ENCODE measurements at regions not wholly inside any gene's neighbourhood (a gene's known extent, or its start where the extent isn't known, plus 50 kb on each side); places are given as distances from the start of the nearest gene placed in this dataset.

DNA sequence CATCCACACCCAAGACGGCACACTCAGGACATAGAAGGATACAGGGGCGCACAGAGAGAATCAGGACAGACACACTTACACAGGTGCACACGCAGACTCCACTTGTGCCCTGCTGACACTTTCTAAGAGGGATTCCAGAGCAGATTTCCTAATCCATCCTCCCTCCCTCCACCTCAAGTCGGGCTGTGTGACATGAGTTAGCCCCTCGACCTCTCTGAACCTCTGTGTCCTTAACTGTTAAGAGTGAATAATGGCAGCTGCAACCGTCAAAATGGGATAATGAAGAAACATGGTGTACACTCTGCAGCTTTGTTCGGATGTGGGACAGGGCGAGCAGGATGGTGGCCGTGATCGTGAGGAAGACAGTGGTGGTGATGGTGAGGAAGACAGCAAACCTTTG, 100.1 kb downstream of the CPN2 start:
- Mint-ChIP-seq H3K9me3 (no peaks in the 10 kb centered on the region), H3K27ac (no peak overlapping the region), H3K27me3 (peaks cover 4% of the 10 kb centered on the region), H3K36me3 (ENCODE audit: low read depth) (no peaks in the 10 kb centered on the region), H3K4me1 (ENCODE audit: low read depth) (peaks cover 10% of the 10 kb centered on the region), H3K4me3 (no peak overlapping the region)

DNA sequence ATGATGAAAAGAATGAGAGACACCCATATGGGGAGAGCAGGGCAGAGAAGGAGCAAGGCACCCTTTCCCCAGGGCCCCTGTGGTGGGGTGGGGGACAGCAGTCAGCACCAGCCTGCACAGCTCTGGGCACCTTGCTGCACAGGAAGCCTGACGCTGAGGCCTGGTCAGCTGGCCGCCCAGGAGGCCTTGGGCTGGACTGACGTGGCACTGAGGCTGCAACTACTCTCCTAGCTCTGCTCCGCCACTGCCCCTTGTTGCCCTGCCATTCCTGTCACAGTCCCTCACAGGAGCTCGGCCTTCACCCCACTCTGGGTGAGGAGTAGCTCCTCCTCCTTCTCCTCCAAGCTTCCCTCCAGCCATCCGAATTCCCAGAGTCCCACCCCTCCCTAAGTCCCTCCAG, 99.7 kb downstream of the CPN2 start:
- Mint-ChIP-seq H3K9me3 (no peaks in the 10 kb centered on the region), H3K4me3 (no peak overlapping the region), H3K27me3 (peaks cover 4% of the 10 kb centered on the region), H3K27ac (no peak overlapping the region), H3K36me3 (ENCODE audit: low read depth) (no peaks in the 10 kb centered on the region), H3K4me1 (ENCODE audit: low read depth) (peaks cover 10% of the 10 kb centered on the region)

DNA sequence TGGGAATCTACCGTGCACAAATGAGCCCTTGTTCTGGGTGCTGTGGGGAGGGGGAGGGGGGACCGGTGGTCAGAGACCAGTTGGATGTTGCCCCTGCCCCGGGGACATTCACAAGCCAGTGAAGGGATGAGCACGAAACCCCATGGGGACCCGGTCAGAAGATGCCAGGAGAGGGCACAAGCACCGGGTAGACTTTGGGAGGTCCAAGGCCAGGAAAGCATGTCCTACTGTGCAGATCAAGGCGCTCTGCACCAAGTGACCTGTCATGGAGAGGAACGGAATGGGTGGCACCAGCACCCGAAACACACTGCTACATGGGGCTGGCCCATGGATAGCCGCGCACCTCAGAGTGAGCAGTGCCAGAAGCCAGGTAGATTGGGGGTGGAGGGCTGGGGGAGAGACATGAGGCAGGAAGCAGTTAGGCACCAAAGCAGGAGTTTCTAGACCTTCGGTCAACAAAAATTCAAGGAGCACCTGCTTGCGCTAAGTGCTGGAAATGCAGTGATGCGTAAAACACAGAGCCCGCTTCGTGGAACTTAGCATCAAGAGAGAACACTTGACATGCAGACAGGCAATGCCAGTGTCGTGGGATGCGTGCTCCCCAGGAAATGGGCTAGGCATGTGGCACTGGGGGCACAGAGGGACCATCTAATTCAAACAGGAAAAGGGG, 99.1 kb downstream of the CPN2 start:
- Mint-ChIP-seq H3K27me3 (peaks cover 4% of the 10 kb centered on the region), H3K4me1 (ENCODE audit: low read depth) (peaks cover 10% of the 10 kb centered on the region)

DNA sequence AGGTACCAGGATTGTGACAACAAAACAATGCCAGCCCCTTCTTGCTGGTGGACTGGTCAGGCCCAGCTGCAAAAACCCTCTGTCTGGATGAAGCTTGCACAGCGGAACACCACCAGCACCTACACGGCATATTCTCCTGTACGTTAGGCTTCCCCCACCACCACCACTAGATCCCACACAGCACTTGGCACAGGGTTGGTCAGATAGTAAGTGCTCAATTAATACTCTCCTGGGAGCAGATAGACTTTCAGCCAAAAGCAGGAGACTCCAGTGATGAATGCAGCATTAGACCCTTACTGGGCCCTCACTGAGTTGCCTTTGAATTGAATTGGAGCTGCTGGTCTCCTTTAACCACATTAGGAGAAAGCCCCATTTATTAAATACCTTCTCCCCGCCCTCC, 97.9 kb downstream of the CPN2 start:
- H3K27ac Mint-ChIP-seq = no peak overlapping the region
- H3K9me3 Mint-ChIP-seq = peaks cover 6% of the 10 kb centered on the region
- no peak overlapping the region for H3K4me3 Mint-ChIP-seq
- peaks cover 4% of the 10 kb centered on the region for H3K27me3 Mint-ChIP-seq
- peaks cover 10% of the 10 kb centered on the region for H3K4me1 Mint-ChIP-seq (ENCODE audit: low read depth)
- no peaks in the 10 kb centered on the region for H3K36me3 Mint-ChIP-seq (ENCODE audit: low read depth)

More for the DNA sequence above, 99.1 kb downstream of the CPN2 start:
- H3K9me3 Mint-ChIP-seq = no peaks in the 10 kb centered on the region
- H3K36me3 Mint-ChIP-seq (ENCODE audit: low read depth) = no peaks in the 10 kb centered on the region
- no peak overlapping the region for H3K27ac Mint-ChIP-seq
- H3K4me3 Mint-ChIP-seq = no peak overlapping the region

DNA sequence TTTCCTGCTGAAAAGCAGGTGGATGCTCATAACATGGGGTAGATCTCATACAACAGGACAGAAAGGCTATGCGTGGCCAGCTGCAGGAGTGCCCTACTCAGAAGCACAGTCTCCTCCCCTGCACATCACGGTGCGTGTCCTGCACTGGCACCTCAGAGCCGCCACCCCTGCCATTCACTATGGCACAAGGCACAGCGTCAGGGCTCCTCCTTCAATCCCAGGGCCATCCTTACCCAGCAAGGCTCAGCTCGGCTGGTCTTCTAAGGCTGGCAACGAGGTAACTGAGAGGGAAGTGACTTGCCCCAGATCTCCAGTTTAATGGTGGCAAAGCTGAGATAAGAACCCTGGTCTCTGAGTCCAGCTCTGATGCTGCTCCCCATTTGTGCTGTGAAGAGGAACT, 97.1 kb downstream of the CPN2 start:
- H3K36me3 Mint-ChIP-seq (ENCODE audit: low read depth) = no peaks in the 10 kb centered on the region
- H3K4me3 Mint-ChIP-seq = no peak overlapping the region
- H3K9me3 Mint-ChIP-seq = peaks cover 8% of the 10 kb centered on the region
- peaks cover 4% of the 10 kb centered on the region for H3K27me3 Mint-ChIP-seq
- no peak overlapping the region for H3K27ac Mint-ChIP-seq
- H3K4me1 Mint-ChIP-seq (ENCODE audit: low read depth) = peaks cover 10% of the 10 kb centered on the region

DNA sequence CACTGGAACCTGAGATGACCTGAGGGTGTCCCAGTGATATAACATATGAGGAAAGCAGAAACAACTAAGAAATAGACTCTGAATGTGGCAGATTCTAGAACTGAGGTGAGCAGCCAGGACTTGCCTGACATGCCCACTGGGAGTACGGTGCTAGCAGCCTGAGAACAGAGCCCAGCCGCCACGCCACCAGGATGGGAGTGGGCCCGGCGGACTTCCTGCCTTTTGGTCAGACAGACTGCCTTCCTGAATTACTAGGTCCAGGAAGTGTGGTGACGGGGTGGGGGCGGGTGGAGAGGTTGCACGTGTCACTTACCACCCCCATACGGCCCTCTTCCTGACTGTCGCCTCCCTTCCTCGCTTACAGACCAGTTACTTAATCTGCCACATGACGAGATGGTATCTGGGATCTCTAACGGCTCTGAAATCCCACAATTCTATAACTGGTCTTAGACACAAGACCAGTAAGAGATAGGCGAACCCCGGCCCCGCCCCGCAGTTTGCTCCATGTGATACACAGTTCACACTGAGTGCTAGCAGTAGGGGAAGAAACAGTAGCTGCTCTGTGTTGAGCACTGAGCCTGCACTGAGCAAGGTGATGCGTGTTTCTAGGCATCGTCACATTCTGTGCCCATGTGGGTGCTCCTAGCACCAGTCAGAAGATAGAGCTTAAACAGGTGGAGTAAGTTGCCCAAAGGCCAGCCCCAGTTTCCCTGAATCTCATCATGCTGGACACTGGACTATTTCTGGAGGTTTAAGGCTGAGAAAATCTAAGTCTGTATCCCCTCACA, 95.7 kb downstream of the CPN2 start:
- Mint-ChIP-seq H3K27ac (peak overlapping the region; percentile 58), H3K9me3 (peaks cover 8% of the 10 kb centered on the region), H3K4me3 (peak overlapping the region; percentile 37), H3K27me3 (peaks cover 4% of the 10 kb centered on the region), H3K4me1 (ENCODE audit: low read depth) (peaks cover 10% of the 10 kb centered on the region), H3K36me3 (ENCODE audit: low read depth) (no peaks in the 10 kb centered on the region)

DNA sequence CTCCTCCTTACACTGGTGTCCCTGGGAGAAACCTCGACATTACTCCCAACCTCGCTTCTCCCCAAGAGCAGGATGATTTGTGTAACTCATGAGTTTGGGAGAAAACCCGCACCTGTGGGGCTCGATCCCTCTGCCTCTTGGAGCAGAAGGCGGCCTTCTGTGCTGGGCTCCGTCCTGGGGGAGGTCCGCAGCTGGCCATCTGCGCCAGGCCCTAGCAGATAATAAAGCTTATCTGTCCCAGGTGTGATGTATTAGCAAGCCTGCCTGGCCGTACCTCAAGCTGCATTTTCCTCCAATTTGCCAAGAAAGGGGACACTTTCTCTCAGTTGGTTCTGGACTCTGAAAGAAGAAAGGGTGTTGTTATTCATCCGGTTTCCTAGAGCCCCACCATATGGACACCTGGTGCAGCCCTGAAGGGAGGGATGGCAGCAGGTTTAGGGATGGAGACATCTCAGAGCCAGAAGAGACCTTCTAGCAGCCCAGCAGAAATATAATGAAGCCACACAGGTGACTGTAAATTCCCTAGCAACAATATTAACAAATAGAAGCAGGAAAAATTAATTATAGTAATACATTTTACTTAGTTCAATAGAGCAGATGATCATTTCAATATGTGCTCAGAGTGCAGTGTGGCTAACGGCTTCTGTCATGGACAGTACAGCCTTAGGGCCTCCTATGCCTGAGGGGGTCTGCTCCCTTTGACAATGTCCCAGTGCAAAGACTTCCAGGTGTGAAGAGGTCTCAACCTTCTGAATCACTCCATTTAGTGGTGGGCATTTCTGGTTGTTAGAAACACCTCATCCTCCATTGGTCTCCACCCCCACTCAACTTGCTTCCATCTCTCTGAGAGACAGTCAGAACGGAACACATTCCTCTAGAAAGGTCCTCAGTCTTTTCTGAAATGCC, 94.8 kb downstream of the CPN2 start:
- Mint-ChIP-seq H3K9me3 (peaks cover 8% of the 10 kb centered on the region), H3K36me3 (ENCODE audit: low read depth) (no peaks in the 10 kb centered on the region), H3K4me3 (no peak overlapping the region), H3K27me3 (peaks cover under 1% of the 10 kb centered on the region), H3K4me1 (ENCODE audit: low read depth) (peaks cover 10% of the 10 kb centered on the region), H3K27ac (no peak overlapping the region)

DNA sequence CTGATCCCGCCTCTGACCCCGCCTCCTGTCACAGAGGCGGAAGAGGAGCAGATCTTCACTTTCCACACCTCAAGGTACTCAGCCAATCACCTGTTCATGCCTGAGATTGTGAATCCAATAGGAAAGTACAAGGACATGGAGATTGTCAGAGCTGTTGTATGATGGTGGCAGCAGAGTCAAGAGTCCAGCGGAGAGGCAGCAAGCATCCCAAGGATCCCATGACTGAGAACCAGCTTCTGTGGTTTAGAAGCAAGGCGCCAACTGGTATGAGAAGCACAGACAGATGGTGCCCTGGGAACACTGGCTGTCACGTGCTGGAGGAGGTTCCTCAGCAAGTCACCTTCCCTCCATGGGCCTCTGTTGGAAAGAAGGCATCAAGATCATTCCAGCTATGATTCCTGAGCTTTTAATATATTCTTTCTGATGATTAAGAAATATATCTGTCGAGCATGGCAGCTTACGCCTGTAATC, 93.9 kb downstream of the CPN2 start:
- H3K36me3 Mint-ChIP-seq (ENCODE audit: low read depth) = no peaks in the 10 kb centered on the region
- peaks cover 8% of the 10 kb centered on the region for H3K9me3 Mint-ChIP-seq
- no peak overlapping the region for H3K27ac Mint-ChIP-seq
- no peaks in the 10 kb centered on the region for H3K27me3 Mint-ChIP-seq
- no peak overlapping the region for H3K4me3 Mint-ChIP-seq
- peaks cover 10% of the 10 kb centered on the region for H3K4me1 Mint-ChIP-seq (ENCODE audit: low read depth)

DNA sequence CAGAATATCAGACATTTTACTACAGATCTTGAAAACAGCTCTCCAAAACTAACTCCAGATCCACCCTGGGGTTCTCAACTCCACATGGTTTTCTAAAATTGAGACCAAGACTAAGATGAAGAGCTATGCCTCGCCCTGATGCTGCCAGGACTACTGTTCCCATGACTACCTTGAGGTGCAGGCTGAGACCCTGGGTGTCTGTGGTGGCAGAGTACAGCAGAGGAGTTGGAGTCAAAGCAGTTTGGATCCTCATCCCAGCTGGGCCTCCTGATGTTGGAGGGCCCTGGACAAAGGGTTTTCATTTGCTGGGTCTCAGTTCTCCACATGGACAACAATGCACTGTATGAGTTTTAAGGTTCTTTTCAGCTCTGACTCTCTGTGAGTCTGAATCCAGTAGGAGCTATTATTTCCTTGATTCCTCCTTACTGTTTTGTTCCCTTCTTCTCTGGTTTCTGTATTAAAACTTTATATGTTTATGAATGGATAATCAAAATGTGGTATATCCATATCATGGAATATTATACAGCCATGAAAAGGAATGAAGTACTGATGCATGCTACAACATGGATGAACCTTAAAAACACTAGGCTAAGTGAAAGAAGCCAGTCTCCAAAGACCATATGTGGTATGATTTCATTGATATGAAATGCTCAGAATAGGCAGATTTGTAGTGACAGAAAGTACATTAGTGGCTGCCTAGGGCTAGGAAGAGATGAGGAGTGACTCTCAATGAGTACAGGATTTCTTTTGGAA, 93.0 kb downstream of the CPN2 start:
- H3K4me3 Mint-ChIP-seq = no peak overlapping the region
- H3K36me3 Mint-ChIP-seq (ENCODE audit: low read depth) = no peaks in the 10 kb centered on the region
- H3K27ac Mint-ChIP-seq = no peak overlapping the region
- peaks cover 10% of the 10 kb centered on the region for H3K4me1 Mint-ChIP-seq (ENCODE audit: low read depth)
- H3K9me3 Mint-ChIP-seq = peaks cover 8% of the 10 kb centered on the region
- no peaks in the 10 kb centered on the region for H3K27me3 Mint-ChIP-seq

DNA sequence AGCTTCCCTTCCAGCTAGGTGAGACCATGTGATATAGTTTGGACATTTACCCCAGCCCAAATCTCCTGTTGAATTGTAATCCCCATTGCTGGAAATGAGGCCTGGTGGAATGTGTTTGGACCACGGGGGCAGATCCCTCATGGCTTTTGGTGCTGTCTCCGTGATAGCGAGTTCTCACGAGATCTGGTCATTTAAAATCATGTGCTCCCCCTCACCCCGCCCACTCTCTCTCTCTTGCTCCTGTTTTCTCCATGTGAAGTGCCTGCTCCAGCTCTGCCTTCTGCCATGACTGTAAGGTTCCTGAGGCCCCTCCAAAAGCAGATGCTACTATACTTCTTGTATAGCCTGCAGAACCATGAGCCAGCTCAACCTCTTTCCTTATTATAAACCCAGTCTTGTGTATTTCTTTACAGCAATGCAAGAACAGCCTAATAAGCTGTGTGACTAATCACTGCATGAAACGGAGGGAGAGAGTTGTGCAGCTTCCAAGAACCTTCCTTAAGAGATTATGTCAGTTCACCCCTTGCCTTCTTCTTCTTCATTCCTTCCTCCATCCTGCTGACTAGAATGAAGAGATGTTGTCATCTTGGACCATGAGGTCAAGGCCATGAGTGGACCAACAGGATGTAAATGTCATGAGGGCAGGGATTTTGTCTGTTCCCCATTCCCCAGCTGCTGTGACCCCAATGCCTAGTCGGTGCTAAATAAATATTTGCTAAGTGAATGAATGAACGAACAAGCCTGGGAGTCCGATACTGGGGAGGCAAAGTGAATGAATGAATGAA, 91.0 kb downstream of the CPN2 start:
- H3K4me3 Mint-ChIP-seq = no peak overlapping the region
- H3K9me3 Mint-ChIP-seq = peaks cover 8% of the 10 kb centered on the region
- no peak overlapping the region for H3K27ac Mint-ChIP-seq
- no peaks in the 10 kb centered on the region for H3K36me3 Mint-ChIP-seq (ENCODE audit: low read depth)
- no peaks in the 10 kb centered on the region for H3K27me3 Mint-ChIP-seq
- H3K4me1 Mint-ChIP-seq (ENCODE audit: low read depth) = peaks cover 8% of the 10 kb centered on the region

DNA sequence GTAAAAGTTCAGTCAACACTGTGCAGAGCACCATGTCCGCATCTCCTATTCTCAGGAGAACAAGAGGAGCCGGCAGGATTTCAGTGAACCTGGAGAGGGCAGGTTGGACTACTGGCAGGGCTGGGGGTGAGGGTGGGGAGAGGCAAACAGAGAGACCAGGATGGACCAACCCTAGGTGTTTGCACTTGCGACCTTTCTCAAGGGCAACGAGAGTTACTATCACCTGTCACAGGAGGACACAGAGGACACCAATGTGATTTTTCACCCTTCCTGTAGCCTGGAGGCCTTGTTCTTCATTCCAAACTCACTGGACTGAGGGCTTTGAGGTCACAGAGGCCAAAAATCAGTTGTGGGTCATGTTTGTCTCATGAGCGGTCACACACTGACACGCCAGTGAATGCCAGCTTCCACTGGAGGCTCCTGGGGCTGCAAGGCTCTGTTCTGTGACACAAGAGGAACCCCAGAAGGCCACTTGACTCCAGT, 89.5 kb downstream of the CPN2 start:
- Mint-ChIP-seq H3K9me3 (peaks cover 8% of the 10 kb centered on the region), H3K4me3 (no peak overlapping the region), H3K27ac (no peak overlapping the region), H3K27me3 (no peaks in the 10 kb centered on the region), H3K4me1 (ENCODE audit: low read depth) (no peaks in the 10 kb centered on the region), H3K36me3 (ENCODE audit: low read depth) (no peaks in the 10 kb centered on the region)

DNA sequence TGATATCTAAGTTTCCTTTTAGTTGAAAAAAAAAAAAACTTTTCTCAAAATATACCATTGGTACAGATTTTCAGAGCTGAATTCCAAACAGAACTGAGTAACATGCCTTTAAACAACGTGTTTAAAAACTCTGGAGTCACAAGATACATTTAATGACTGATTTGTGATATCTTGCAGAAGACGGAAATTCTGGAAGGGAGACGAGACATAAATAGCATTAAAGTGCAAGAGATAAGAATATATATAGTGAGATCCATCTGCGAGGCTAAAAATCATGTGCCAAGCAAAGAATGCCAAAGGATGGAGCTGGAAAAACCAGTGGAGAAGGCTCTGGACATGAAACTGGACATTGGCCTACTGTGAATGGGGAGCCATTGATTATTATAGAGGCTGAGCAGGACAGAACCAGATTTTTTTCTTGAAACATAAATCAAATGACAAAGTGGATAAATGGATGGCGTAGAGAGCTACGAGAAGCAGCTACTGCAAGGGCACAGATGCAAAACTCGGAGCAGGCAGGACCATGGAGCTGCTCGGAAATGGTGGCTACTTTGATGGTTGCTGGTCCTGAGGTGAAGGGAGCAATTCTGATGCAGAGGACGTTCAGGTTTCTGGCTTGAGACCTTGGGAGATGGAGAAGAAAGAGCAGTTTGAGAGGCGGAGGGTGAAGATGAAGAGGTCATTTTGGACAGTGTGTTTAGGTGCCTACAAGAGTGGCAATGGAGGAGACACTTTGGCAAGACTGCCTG, 88.8 kb downstream of the CPN2 start:
- H3K36me3 Mint-ChIP-seq (ENCODE audit: low read depth) = no peaks in the 10 kb centered on the region
- H3K27ac Mint-ChIP-seq = no peak overlapping the region
- H3K9me3 Mint-ChIP-seq = peaks cover 8% of the 10 kb centered on the region
- no peaks in the 10 kb centered on the region for H3K4me1 Mint-ChIP-seq (ENCODE audit: low read depth)
- peaks cover under 1% of the 10 kb centered on the region for H3K27me3 Mint-ChIP-seq
- H3K4me3 Mint-ChIP-seq = no peak overlapping the region

DNA sequence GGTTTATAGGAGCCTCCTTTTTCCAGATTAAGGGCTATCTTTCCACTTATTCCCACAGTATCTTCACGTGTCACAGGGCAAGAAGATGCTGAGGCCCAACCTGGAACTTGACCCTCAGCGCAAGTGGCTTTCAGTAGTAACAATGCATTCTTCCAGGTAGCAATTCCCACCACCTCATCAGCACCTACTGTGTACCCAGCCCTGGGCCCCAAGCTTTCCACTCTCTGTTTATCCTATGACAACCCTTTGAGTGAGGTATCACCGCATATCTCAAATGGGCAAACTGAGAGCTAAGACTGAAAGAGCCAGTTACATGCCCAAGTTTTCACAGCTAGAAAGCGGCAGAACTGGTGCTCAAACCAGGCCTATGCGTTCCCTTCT, 88.2 kb downstream of the CPN2 start:
- H3K27ac Mint-ChIP-seq = no peak overlapping the region
- no peak overlapping the region for H3K4me3 Mint-ChIP-seq
- peaks cover 5% of the 10 kb centered on the region for H3K27me3 Mint-ChIP-seq
- H3K9me3 Mint-ChIP-seq = peaks cover 4% of the 10 kb centered on the region
- H3K36me3 Mint-ChIP-seq (ENCODE audit: low read depth) = no peaks in the 10 kb centered on the region
- H3K4me1 Mint-ChIP-seq (ENCODE audit: low read depth) = no peaks in the 10 kb centered on the region

All from stimulated activated naive CD8-positive, alpha-beta T cell treated with anti-CD3 and anti-CD28 coated beads, Interleukin-15, Interleukin-2, amounts not matched to agents 100 ng/mL and 50 ng/mL, for 24 hours (primary cell).